Heart left ventricle (tissue), 13 donors: ENCODE measurements at regions not wholly inside any gene's neighbourhood (a gene's known extent, or its start where the extent isn't known, plus 50 kb on each side); places are given as distances from the start of the nearest gene placed in this dataset.

ENCODE experiments used
- POLR2A ChIP-seq, 2 donors: fragments of 450-650 bp; IDR thresholded peaks; one replicate each; pipeline ENCODE4 v1.6.1; 2017; ENCODE audit warnings: antibody characterized with exemption in 2 of 2, mild to moderate bottlenecking in 2 of 2, moderate library complexity in 2 of 2
- TF ChIP-seq, protein P1 (sequence below), 12 donors: fragments of 200-600 bp; sonication (generic) in 4 of 12; IDR thresholded peaks; one replicate each; pipeline versions ENCODE4 v1.5.0 to v1.8.0; 2018 to 2022; ENCODE audit warnings: antibody characterized with exemption in 12 of 12, mild to moderate bottlenecking in 5 of 12
- donor health status: ischemic (EF 13 %, LVEDD 7.1; RV severe dilation, severe dysfunction).
- donor health status: DM: no; HTN: yes; CAD: no.
- donor health status: DM: no; HTN: no; CAD: no.
- donor health status: ischemic (EF 25% LVEDD 6.9; RV normal size, moderate dysfunction).
- donor health status: ischemic (EF 25% LVEDD 5.7; RV mildly dilated, moderate dysfunction).
- donor health status: ischemic (EF 35%, LVEDD 5.7; RV mildly dilated, moderate dysfunction).
- donor health status: nonischemic (EF 11% LVEDD 7.7; RV severe dilation, severe dysfunction).
- donor health status: DM: yes; HTN: yes; CAD: no.
- donor health status: PGD.
- donor health status: ischemic (EF 29% LVEDD 5.4; RV normal size, mild dysfunction).
- donor health status: nonischemic (EF 23%, LVEDD 6.1; RV moderate dilation, normal function).

DNA sequence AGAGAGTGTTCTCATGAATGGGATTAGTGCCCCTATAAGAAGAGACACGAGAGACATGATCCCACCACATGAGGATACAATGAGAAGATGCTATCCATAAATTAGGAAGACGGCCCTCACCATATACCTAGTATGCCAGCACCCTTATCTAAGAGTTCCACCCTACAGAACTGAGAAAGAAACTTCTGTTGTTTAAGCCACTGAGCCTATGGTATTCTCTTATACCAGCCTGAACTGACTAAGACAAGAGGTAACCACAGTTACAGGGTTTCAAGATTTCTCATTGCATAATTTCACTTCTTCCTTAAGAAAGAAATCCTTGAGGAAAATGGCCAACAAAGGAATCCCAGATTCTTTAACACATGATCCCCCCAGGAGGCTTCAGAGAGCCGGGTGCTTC lies 412.4 kb downstream of the NTRK2 start:
- TF ChIP-seq, protein P1, sequence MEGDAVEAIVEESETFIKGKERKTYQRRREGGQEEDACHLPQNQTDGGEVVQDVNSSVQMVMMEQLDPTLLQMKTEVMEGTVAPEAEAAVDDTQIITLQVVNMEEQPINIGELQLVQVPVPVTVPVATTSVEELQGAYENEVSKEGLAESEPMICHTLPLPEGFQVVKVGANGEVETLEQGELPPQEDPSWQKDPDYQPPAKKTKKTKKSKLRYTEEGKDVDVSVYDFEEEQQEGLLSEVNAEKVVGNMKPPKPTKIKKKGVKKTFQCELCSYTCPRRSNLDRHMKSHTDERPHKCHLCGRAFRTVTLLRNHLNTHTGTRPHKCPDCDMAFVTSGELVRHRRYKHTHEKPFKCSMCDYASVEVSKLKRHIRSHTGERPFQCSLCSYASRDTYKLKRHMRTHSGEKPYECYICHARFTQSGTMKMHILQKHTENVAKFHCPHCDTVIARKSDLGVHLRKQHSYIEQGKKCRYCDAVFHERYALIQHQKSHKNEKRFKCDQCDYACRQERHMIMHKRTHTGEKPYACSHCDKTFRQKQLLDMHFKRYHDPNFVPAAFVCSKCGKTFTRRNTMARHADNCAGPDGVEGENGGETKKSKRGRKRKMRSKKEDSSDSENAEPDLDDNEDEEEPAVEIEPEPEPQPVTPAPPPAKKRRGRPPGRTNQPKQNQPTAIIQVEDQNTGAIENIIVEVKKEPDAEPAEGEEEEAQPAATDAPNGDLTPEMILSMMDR (IDR thresholded peaks at IDR 0.05), result no peak
- TF ChIP-seq POLR2A (IDR thresholded peaks at IDR 0.05), result no peak
